ENCODE measurements at regions not wholly inside any gene's neighbourhood (a gene's known extent, or its start where the extent isn't known, plus 50 kb on each side); places are given as distances from the start of the nearest gene placed in this dataset.

- TF ChIP-seq CTCF (IDR thresholded peaks at IDR 0.05; ENCODE audit: poor library complexity) = no peak
- no peak for TF ChIP-seq EZH2phosphoT487 (IDR thresholded peaks at IDR 0.05; ENCODE audit: low read depth, severe bottlenecking, unreplicated experiment)
- TF ChIP-seq EZH2 (IDR thresholded peaks at IDR 0.05; ENCODE audit: borderline replicate concordance) = no peak
Measured at GRCh38 chr14:82889701-82890100, 1356.0 kb upstream of the SEL1L start.
